ENCODE measurements at regions not wholly inside any gene's neighbourhood (a gene's known extent, or its start where the extent isn't known, plus 50 kb on each side); places are given as distances from the start of the nearest gene placed in this dataset.

- TF ChIP-seq POLR2A (IDR thresholded peaks at IDR 0.05) (no peak), POLR2AphosphoS5 (IDR thresholded peaks at IDR 0.05) (no peak), CTCF (IDR thresholded peaks at IDR 0.05 in 8 of 11, conservative IDR thresholded peaks at IDR 0.05 in 3 of 11) (no peak)
Observed at GRCh38 chr14:58769771-58770170, 132.0 kb downstream of the DACT1 start.
